Mucosa of descending colon (tissue), 3 donors: ENCODE measurements at regions not wholly inside any gene's neighbourhood (a gene's known extent, or its start where the extent isn't known, plus 50 kb on each side); places are given as distances from the start of the nearest gene placed in this dataset.

Experiments
- ATAC-seq: fragments of 200-7000 bp; cut with Tn5 transposase; one replicate; pipeline ENCODE4 v1.9.1; 2020; ENCODE audit warnings: mild to moderate bottlenecking, moderate library complexity
- DNase-seq, 3 donors: peaks; one replicate each; pipeline ENCODE4 v3.0.0-alpha.2; 2020
- H3K36me3 ChIP-seq: fragments of 200-600 bp; one replicate; pipeline ENCODE4 v1.8.0; 2021; ENCODE audit warnings: low read depth, mild to moderate bottlenecking
- H3K4me1 ChIP-seq: fragments of 200-600 bp; one replicate; pipeline ENCODE4 v1.8.0; 2021; ENCODE audit warnings: low read depth, mild to moderate bottlenecking
- H3K4me3 ChIP-seq: fragments of 200-600 bp; one replicate; pipeline ENCODE4 v1.8.0; 2021; ENCODE audit warnings: mild to moderate bottlenecking
- H3K9me3 ChIP-seq: fragments of 200-600 bp; one replicate; pipeline ENCODE4 v1.8.0; 2021; ENCODE audit warnings: mild to moderate bottlenecking
- intact Hi-C, 2 donors: fragments of 100-400 bp; cut with DNase I in 1 of 2; cut with micrococcal nuclease in 1 of 2; formaldehyde crosslinking; loops; one replicate each; pipeline versions ENCODE4 v1.11.0 to v1.11.1; 2022; cut with DNase I, micrococcal nuclease
- TF ChIP-seq, protein P1 (sequence below): fragments of 200-600 bp; IDR thresholded peaks from one replicate; pipeline ENCODE4 v1.8.0; 2022; ENCODE audit warnings: antibody characterized with exemption, mild to moderate bottlenecking
- donor health status: DM: no; HTN: no; CAD: no; lungs with moderate emphysema.
- donor health status: DM: no; HTN: no; CAD: no.
- donor health status: DM: no; HTN: yes; CAD: no.

GRCh38 chr12:107480836-107481608, 204.6 kb upstream of the PWP1 start:
- H3K4me3 ChIP-seq = no peak overlapping the region
- no peak for DNase-seq
- no peak for ATAC-seq
- intact Hi-C loops = no loop called here
- TF ChIP-seq, protein P1, sequence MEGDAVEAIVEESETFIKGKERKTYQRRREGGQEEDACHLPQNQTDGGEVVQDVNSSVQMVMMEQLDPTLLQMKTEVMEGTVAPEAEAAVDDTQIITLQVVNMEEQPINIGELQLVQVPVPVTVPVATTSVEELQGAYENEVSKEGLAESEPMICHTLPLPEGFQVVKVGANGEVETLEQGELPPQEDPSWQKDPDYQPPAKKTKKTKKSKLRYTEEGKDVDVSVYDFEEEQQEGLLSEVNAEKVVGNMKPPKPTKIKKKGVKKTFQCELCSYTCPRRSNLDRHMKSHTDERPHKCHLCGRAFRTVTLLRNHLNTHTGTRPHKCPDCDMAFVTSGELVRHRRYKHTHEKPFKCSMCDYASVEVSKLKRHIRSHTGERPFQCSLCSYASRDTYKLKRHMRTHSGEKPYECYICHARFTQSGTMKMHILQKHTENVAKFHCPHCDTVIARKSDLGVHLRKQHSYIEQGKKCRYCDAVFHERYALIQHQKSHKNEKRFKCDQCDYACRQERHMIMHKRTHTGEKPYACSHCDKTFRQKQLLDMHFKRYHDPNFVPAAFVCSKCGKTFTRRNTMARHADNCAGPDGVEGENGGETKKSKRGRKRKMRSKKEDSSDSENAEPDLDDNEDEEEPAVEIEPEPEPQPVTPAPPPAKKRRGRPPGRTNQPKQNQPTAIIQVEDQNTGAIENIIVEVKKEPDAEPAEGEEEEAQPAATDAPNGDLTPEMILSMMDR = no peak
- H3K4me1 ChIP-seq = peaks cover 5% of the 10 kb centered on the region
- no peaks in the 10 kb centered on the region for H3K36me3 ChIP-seq
- H3K9me3 ChIP-seq = no peaks in the 10 kb centered on the region

GRCh38 chr12:107484230-107484629, 201.4 kb upstream of the PWP1 start:
- H3K4me3 ChIP-seq = no peak overlapping the region
- H3K9me3 ChIP-seq = no peaks in the 10 kb centered on the region
- TF ChIP-seq, protein P1 = no peak
- no peaks in the 10 kb centered on the region for H3K36me3 ChIP-seq
- H3K4me1 ChIP-seq = peaks cover 8% of the 10 kb centered on the region
- intact Hi-C loops = no loop called here
- DNase-seq = no peak
- peak; percentile 44 for ATAC-seq

DNA sequence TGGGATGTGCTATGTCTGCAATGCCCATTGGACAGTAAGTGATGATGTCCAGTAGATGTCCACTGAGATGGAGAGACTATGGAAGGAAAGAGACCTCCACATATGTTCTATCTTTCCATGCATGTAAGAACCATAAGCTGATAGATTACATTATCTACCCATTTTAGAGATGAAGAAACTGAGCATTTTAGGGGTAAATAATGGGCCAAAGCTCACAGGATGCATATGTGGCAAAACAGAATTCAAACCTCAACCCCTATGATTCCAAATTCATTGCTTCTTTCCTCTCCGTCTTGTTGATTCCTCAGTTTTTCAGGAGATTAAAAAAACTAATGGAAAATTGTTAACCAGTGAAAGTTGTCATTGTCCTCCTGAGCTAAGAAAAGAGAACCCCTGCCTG, 200.7 kb upstream of the PWP1 start:
- no peak overlapping the region for H3K4me3 ChIP-seq
- TF ChIP-seq, protein P1 = no peak
- no peaks in the 10 kb centered on the region for H3K9me3 ChIP-seq
- H3K4me1 ChIP-seq = peaks cover 8% of the 10 kb centered on the region
- DNase-seq = no peak
- no peaks in the 10 kb centered on the region for H3K36me3 ChIP-seq
- ATAC-seq = no peak
- intact Hi-C loops = no loop called here

DNA sequence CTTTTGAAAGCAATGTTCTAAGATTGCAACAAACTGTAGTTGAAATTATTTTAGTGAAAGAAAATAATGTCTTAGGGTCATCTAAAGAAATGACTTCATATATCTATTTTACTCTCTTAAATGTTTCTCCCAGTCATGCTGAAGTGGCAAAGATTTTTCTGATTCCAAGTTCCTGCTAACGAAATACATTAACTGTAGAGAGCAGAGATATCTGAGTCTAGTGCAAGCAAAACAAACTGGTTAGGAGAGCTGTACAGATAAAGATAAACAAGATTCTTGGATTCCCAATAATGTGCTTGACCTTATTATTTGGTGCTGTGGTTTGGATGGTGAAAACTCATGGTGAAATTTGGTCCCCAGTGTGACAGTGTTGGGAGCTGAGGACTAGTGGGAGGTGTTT, 199.9 kb upstream of the PWP1 start:
- no peak for DNase-seq
- peaks cover 8% of the 10 kb centered on the region for H3K4me1 ChIP-seq
- TF ChIP-seq, protein P1 = no peak
- H3K9me3 ChIP-seq = no peaks in the 10 kb centered on the region
- ATAC-seq = peak; percentile 10
- H3K4me3 ChIP-seq = no peak overlapping the region
- no peaks in the 10 kb centered on the region for H3K36me3 ChIP-seq
- intact Hi-C loops = no loop called here

- TF ChIP-seq, protein P1 = no peak
- intact Hi-C loops = no loop called here
- Histone ChIP-seq H3K4me3 (no peak overlapping the region), H3K9me3 (no peaks in the 10 kb centered on the region), H3K4me1 (peaks cover 8% of the 10 kb centered on the region), H3K36me3 (no peaks in the 10 kb centered on the region)
- ATAC-seq (peak; percentile 52), DNase-seq (no peak)
Measured at GRCh38 chr12:107486140-107486892, 199.3 kb upstream of the PWP1 start.
